GM12865 (cell line): ENCODE measurements at regions not wholly inside any gene's neighbourhood (a gene's known extent, or its start where the extent isn't known, plus 50 kb on each side); places are given as distances from the start of the nearest gene placed in this dataset.

ENCODE experiments used
- DNase-seq: peaks from one replicate; pipeline ENCODE4 v3.0.0; 2010; ENCODE audit warnings: low read depth
- H3K4me3 ChIP-seq: 2 replicates; pipeline ENCODE4 v1.5.1; 2011; ENCODE audit warnings: mild to moderate bottlenecking, low read depth, low read length, control low read depth
- CTCF ChIP-seq: IDR thresholded peaks from 2 replicates; pipeline ENCODE4 v1.5.1; 2011; ENCODE audit warnings: low read length, control low read depth, low read depth, inconsistent platforms; ENCODE audit not compliant: insufficient read depth; ENCODE audit errors: missing control alignments

- no peak for TF ChIP-seq CTCF
- no peak overlapping the region for H3K4me3 ChIP-seq
- no peak for DNase-seq
Observed at GRCh38 chr20:22383156-22383555, 201.2 kb downstream of the FOXA2 start.

GRCh38 chr20:22382742-22383141 lies 201.6 kb downstream of the FOXA2 start:
- H3K4me3 ChIP-seq: no peak overlapping the region
- TF ChIP-seq CTCF: no peak
- peak; percentile 5 for DNase-seq

GRCh38 chr20:22381812-22382416 lies 202.5 kb downstream of the FOXA2 start:
- TF ChIP-seq CTCF: no peak
- no peak overlapping the region for H3K4me3 ChIP-seq
- no peak for DNase-seq

GRCh38 chr20:22379472-22379871 lies 204.9 kb downstream of the FOXA2 start:
- TF ChIP-seq CTCF: no peak
- H3K4me3 ChIP-seq: no peak overlapping the region
- no peak for DNase-seq

GRCh38 chr20:22374678-22375590 lies 209.4 kb downstream of the FOXA2 start:
- TF ChIP-seq CTCF: no peak
- H3K4me3 ChIP-seq: no peak overlapping the region
- DNase-seq: no peak

- no peak for TF ChIP-seq CTCF
- no peak for DNase-seq
- H3K4me3 ChIP-seq: no peak overlapping the region
Observed at GRCh38 chr20:22374066-22374465, 210.3 kb downstream of the FOXA2 start.
